ENCODE measurements at regions not wholly inside any gene's neighbourhood (a gene's known extent, or its start where the extent isn't known, plus 50 kb on each side); places are given as distances from the start of the nearest gene placed in this dataset.

- TF ChIP-seq GATA2 (IDR thresholded peaks at IDR 0.05; ENCODE audit: low read depth, low read length) = no peak
- TF ChIP-seq GATA3 (IDR thresholded peaks at IDR 0.05; ENCODE audit: low read depth, low read length) = no peak
Observed at GRCh38 chr1:47709019-47709871, 271.4 kb downstream of the FOXD2 start.

- no peak for TF ChIP-seq GATA2 (IDR thresholded peaks at IDR 0.05; ENCODE audit: low read depth, low read length)
- no peak for TF ChIP-seq GATA3 (IDR thresholded peaks at IDR 0.05; ENCODE audit: low read depth, low read length)
Observed at GRCh38 chr1:47709872-47710231, 272.0 kb downstream of the FOXD2 start.

GRCh38 chr1:47710329-47711071 is 272.7 kb downstream of the FOXD2 start:
- TF ChIP-seq GATA3 (IDR thresholded peaks at IDR 0.05; ENCODE audit: low read depth, low read length) (no peak), GATA2 (IDR thresholded peaks at IDR 0.05; ENCODE audit: low read depth, low read length) (no peak)

Measured in SH-SY5Y (cell line).